VCaP (cell line): ENCODE measurements at regions not wholly inside any gene's neighbourhood (a gene's known extent, or its start where the extent isn't known, plus 50 kb on each side); places are given as distances from the start of the nearest gene placed in this dataset.
A peak's percentile ranks its signal among the peaks of the same experiment; 100 is the strongest.
"Not testable (repeated sequence)": the region's sequence is repeated elsewhere in the genome, so short reads cannot be mapped to it uniquely, and the experiment has no call there.

Experiments used
- H3K27ac ChIP-seq: fragments of 450-650 bp; 2 replicates; pipeline ENCODE4 v1.5.1; 2017
- CTCF ChIP-seq: fragments of 450-650 bp; conservative IDR thresholded peaks from 2 replicates; pipeline ENCODE4 v1.5.1; 2017; ENCODE audit warnings: mild to moderate bottlenecking, moderate library complexity

GRCh38 chr1:228668553-228669241, 66.6 kb upstream of the RHOU start:
- peak overlapping the region; percentile 48; the same call in 1 of the 2 replicates for H3K27ac ChIP-seq
- TF ChIP-seq CTCF, result no peak

GRCh38 chr1:228669242-228669585, 66.1 kb upstream of the RHOU start:
- no peak overlapping the region for H3K27ac ChIP-seq
- no peak for TF ChIP-seq CTCF

- not testable (repeated sequence) for H3K27ac ChIP-seq
Measured at GRCh38 chr1:228681076-228681565, 54.2 kb upstream of the RHOU start.

GRCh38 chr1:228683428-228683827, 51.9 kb upstream of the RHOU start:
- H3K27ac ChIP-seq, result no peak overlapping the region
- no peak for TF ChIP-seq CTCF

GRCh38 chr1:228684607-228685006, 50.7 kb upstream of the RHOU start:
- no peak for TF ChIP-seq CTCF
- no peak overlapping the region for H3K27ac ChIP-seq

GRCh38 chr1:228685081-228685660, 50.1 kb upstream of the RHOU start:
- no peak for TF ChIP-seq CTCF
- H3K27ac ChIP-seq, result no peak overlapping the region
